ENCODE measurements at regions not wholly inside any gene's neighbourhood (a gene's known extent, or its start where the extent isn't known, plus 50 kb on each side); places are given as distances from the start of the nearest gene placed in this dataset.
A peak's percentile ranks its signal among the peaks of the same experiment; 100 is the strongest.

DNA sequence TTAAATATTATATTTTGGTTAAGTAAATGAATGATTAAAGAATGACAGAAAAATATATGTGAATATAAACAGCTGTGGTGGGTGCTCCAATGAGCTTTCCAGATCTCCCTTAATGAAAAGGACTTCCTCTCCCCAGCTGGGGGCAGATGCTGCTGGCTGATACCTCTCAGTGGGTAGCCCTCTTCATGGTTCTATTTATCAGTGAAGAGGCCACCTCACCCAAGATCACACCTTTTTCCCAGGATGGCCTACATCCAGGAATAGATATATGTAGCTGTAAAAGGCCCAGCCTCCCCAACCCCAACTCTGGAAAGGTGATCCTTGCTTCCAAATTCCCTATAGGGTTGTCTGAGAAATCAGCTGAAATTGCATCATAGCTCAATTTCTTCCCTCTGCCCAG is 135.2 kb upstream of the ACVR2A start:
- DNase-seq: no peak

- DNase-seq: no peak
Measured at GRCh38 chr2:147703171-147703570, 141.7 kb upstream of the ACVR2A start.

DNA sequence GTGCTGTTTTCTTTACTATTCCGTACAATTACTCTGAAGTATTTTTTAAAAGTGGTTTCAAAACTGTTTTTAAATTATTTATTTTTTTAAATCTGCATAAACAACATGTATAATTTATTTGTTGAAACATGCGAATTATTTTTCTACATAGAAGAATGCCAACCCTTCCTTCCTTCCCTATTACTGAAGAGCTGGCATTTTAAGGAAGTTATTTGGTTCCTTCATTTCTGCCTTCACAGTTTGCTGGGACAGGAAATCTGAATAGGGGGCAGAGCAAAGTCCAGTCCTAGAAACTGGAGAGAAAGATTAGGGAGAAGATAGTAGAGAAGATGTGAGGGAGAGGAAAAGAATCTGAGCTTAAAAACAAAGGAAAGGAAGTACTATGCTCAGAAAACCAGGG is 146.7 kb upstream of the ACVR2A start:
- DNase-seq: no peak

GRCh38 chr2:147696426-147696825 is 148.4 kb upstream of the ACVR2A start:
- DNase-seq: no peak

- peak; percentile 97 for DNase-seq
Measured at GRCh38 chr2:147689220-147689909, 155.5 kb upstream of the ACVR2A start.

- peak; percentile 13 for DNase-seq
Measured at GRCh38 chr2:147688242-147688641, 156.6 kb upstream of the ACVR2A start.

- DNase-seq: no peak
Measured at GRCh38 chr2:147686365-147686764, 158.5 kb upstream of the ACVR2A start.

DNA sequence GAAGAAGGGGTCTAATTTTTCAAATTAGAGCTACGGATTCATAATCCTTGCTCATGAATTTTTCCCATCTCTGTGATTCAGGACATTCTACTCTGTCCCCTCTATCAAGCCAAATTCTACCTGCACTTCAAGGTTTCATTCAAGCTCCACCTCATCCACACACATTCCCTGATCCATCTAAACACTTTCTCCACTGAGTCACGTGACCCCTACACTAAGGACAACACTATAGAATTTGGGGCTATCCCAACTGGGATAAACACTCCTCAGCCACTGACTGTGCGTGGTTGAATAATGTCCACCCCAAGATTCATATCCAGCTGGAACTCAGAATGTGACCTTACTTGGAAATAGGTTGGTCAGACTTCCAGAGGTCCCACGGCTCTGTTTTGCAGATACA is 159.9 kb upstream of the ACVR2A start:
- DNase-seq: no peak

DNA sequence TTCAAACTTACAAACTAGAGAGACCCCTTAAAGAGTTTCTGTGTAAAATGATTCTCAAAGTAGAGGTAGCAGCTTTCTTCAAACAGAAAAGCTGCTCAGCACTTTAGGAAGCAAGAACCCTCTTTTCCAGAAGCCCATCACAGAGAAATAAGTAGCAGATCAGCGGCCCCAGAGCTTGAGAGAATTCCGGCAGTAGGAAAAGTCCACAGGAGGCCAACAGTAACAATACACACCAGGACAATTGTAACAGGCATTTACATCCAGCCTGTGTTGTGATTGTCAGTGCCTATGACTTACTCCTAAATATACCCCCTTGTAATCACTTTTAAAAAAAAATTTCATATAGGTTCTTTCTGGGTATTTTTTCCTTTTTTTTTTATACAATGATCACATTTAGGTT is 161.4 kb upstream of the ACVR2A start:
- DNase-seq: no peak

GRCh38 chr2:147681093-147681492 is 163.7 kb upstream of the ACVR2A start:
- no peak for DNase-seq

DNA sequence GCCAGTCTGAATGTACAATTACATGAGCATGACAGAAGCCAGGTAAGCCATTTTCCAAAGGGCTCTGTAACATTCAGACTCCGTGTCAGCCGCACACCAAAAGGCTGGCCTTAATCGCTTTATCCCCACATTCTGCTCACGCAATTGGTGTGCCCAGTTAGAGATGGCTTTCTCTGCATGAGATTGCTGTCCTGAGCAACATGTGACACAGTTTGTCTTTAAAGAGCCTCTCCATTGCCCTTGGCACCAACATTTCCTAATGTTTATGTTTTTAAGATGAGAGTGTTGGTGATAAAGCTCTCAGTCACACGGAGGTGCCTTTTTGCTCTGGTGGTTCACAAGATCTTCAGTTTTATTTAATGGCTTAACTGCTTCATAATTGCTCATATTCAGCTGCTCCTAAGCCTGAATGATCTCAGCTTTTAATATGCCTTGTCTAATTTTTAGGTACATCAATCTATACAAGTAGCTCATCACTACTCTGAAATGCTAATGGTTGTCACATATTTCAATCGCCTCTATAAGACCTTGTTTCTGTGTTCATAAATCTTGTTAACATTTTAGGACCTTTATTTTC is 164.8 kb upstream of the ACVR2A start:
- no peak for DNase-seq

DNA sequence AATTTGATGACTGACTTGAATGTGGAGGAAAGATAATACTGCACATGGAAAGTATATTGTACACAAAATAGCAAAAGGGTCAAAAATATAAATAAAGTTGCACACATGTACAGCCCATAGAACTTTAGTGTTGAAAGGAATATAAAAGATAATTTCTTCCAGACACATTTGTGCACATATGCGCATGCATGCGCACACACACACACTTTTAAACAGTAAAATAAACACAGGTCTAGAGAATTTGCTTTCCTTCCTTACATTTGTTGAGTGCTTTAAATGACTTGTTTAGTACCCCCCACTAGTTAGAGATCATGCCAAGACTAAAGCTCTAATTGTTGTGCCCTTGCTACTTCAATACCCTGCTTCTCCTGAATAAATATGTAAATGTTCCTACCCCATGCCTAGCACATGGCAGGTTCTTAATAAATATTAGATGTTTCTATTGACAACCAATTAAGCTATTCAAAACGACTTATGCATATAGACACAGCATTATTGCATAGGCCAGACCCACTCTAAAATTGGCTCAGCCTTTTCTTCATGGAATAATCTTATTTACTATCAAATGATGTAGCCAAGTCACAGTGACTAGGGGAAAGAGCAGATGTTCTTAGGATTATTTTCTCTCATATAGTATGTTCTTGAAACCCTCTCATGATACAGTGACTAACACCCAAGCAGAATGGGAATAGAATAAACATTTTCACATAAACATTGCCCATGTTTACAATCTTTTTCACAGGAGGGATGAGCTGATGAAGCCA is 165.5 kb upstream of the ACVR2A start:
- DNase-seq: no peak

- DNase-seq: peak; percentile 43
Measured at GRCh38 chr2:147665105-147665504, 179.7 kb upstream of the ACVR2A start.

- no peak for DNase-seq
Measured at GRCh38 chr2:147663962-147664361, 180.9 kb upstream of the ACVR2A start.

DNA sequence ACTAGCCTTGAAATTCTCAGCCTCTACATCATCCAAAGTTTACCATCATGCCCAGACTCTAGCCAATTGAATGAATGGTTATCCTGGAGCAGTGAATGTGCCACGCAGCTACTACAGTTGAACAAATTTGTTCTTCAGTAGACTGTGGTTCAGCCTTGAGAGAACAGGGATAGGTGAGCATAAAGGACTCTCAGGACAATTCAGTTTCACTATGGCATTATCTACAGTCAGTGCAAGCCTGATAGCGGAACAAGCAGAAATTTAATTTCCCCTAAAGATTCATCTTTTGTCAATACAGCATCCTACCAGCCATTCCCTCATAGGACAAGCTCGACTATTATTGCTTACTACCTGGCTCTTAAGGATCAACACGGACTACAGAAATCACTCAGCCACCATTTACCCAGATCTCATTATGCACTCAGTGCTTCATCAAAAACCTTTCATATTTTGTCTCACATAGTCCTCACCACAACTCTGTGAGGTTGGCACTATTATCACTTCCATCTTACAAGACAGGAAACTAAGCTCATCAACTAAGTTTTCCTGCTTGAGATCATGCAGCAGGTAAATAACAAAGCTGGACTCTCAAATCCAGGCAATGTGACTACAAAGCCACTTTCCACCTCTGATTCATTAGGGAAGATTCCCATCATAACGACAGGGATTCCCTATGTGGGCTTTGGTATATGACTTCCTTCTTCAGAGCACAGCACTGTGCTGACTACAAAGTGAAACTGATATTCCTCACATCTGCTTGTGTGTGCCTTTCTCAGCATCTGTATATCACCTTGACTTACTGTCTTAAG is 181.5 kb upstream of the ACVR2A start:
- no peak for DNase-seq

DNA sequence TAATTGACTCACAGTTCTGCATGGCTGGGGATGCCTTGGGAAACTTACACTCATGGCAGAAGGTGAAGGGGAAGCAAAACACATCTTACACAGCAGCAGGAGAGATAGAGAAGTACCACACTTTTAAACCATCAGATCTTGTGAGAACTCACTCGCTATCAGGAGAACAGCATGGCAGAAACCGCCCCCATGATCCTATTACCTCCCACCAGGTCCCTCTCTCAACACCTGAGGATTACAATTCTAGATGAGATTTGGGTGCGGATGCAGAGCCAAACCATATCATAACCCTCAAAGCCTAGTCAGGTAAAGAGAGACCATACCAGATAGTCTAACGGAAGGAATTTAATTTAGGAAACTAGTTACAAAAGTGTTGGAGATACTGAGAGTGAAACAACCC is 182.6 kb upstream of the ACVR2A start:
- no peak for DNase-seq

DNA sequence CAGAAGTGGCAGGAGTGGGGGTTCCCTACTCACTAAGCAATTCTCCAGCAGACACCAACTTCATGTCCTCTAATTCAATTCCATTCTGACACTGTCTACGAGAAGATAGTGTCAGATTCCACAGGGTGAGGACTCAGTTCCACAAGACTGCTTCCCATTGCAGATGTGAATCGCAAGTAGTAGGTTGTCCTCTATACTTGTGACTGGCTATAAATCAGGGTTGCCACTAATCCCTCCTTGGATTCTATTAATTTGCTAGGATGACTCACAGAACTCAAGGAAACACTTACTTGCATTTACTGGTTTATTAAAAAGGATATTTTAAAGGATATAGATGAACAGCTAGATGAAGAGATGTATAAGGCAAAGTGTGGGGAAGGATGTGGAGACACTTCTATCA is 184.1 kb upstream of the ACVR2A start:
- no peak for DNase-seq

DNA sequence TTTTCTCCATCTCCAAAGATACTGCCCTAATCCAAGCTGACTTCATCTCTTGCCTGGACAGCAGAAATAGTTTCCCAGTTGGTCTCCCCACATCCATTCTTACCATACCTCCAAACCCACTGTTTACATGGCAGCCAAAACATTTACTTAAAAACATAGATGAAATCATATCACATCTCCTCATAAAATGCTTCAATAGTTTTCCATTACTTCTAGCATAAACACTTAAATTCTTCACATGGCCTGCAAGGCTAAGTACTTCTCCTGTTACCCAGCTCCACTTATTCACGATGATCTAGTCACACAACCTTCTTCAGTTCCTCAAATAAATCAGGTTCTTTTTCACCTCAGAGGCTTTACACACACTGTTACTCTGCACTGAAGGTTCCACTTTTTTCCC is 185.8 kb upstream of the ACVR2A start:
- no peak for DNase-seq

DNA sequence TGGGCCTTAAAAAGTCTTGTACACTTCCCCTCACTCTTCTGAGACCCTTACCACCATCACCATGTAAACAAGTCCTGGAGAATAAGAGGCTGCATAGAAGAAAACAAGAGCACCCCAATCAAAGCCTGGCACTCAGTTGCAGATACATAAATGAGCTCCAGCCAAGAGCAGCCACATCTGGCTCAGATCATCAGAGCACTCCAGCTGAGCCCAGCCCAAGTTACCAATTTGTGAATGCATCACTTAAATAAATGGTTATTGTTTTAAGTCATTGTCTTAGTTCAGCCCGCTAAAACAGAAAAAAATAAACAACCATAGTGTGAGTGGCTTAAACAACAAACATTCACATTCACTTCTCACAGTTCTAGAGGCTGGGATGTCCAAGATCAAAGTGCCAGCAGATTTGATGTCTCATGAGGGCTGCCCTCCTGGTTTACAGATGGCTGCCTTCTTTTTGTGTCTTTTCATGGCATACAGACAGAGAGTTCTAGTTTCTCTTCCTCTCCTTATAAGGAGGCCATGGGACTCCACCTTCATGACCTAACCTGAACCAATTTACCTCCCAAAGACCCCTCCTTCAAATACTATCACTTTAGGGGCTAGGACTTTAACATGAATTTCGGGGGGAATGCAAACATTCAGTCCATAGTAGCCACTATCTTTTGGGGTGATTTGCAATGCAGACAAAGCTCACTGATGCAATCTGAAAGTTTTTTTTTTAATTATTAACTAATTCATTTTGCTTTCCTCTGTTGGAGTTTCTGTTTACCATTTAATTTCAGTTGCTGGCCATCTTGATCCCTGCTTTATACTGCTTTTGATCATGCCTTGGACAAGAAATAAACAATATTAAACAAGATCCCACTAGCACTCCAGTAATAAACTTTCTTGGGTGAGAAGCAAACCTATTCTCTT is 187.5 kb upstream of the ACVR2A start:
- DNase-seq: no peak

GRCh38 chr2:147649998-147650397 is 194.8 kb upstream of the ACVR2A start:
- no peak for DNase-seq

DNA sequence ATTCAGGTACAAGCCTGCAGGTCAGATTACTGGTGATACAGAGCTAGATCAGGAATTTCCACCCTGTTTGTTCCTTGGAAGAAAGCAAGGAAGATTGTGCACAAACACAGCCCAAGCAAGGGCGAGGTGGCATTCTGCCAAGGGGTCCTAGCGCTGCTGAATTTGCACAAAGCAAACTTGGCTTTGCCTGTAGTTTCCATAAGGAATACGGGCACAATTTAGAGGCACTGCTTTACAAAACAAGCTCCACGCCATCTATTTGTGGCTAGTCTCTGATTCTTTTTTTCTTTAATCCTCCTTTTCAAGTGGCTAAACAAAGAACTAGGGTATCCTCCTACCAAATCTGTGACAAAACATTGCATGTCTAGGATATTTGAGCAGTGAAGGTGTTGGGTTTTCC is 195.5 kb upstream of the ACVR2A start:
- no peak for DNase-seq

DNA sequence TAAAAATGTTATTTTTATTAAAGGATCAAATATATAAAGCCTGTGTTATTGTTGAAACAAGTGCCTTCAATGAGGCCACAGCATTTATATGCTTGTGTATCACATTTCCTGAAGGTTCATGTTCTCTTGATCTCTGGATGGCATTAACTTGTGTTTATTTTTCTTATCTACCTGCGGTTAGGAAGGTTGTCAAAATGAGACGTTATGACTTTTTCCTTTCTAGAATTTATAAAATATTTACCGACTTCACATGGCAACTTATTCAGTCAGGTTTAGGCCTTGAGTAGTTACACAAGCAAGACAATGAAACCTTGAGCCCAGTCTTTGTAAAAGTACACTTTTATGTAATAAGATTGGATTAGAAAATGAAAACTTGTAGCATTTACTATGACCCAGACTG is 196.4 kb upstream of the ACVR2A start:
- DNase-seq: no peak
